Hepatocyte (in vitro differentiated cells): ENCODE measurements at regions not wholly inside any gene's neighbourhood (a gene's known extent, or its start where the extent isn't known, plus 50 kb on each side); places are given as distances from the start of the nearest gene placed in this dataset.

Experiments
- DNase-seq: peaks from one replicate; pipeline ENCODE4 v3.0.0-alpha.2; 2016; ENCODE audit warnings: low spot score
- H2AFZ ChIP-seq: fragments of 200-600 bp; sonication (generic); 2 replicates; pipeline ENCODE4 v1.6.0; 2016; ENCODE audit warnings: antibody characterized with exemption, mild to moderate bottlenecking
- H3K27ac ChIP-seq: fragments of 200-600 bp; sonication (generic); 2 replicates; pipeline ENCODE4 v1.5.1; 2016; ENCODE audit warnings: mild to moderate bottlenecking
- H3K27me3 ChIP-seq: fragments of 200-600 bp; sonication (generic); 2 replicates; pipeline ENCODE4 v1.6.1; 2016
- H3K36me3 ChIP-seq: fragments of 200-600 bp; sonication (generic); replicated peaks from 2 replicates; pipeline ENCODE4 v1.5.1; 2016; ENCODE audit warnings: low read depth; ENCODE audit not compliant: insufficient read depth
- H3K4me1 ChIP-seq: fragments of 200-600 bp; sonication (generic); 2 replicates; pipeline ENCODE4 v1.5.1; 2016; ENCODE audit warnings: mild to moderate bottlenecking, moderate library complexity; ENCODE audit not compliant: insufficient read depth
- H3K4me2 ChIP-seq: fragments of 200-600 bp; sonication (generic); 2 replicates; pipeline ENCODE4 v1.6.0; 2016
- H3K4me3 ChIP-seq: fragments of 200-600 bp; sonication (generic); 2 replicates; pipeline ENCODE4 v1.5.1; 2016; ENCODE audit warnings: mild to moderate bottlenecking
- H3K79me2 ChIP-seq: fragments of 200-600 bp; sonication (generic); 2 replicates; pipeline ENCODE4 v1.6.0; 2017; ENCODE audit warnings: mild to moderate bottlenecking
- H3K9me2 ChIP-seq: fragments of 200-600 bp; sonication (generic); replicated peaks from 2 replicates; pipeline ENCODE4 v1.6.0; 2017; ENCODE audit warnings: mild to moderate bottlenecking; ENCODE audit not compliant: insufficient read depth
- H3K9me3 ChIP-seq: fragments of 200-600 bp; sonication (generic); 2 replicates; pipeline ENCODE4 v1.5.1; 2016; ENCODE audit warnings: low read depth, mild to moderate bottlenecking
- H4K20me1 ChIP-seq: fragments of 200-600 bp; sonication (generic); 2 replicates; pipeline ENCODE4 v1.6.0; 2016; ENCODE audit warnings: mild to moderate bottlenecking; ENCODE audit not compliant: insufficient read depth, poor library complexity, severe bottlenecking
- CTCF ChIP-seq: fragments of 200-600 bp; sonication (generic); IDR thresholded peaks from 2 replicates; pipeline ENCODE4 v1.5.1; 2016; ENCODE audit warnings: antibody characterized with exemption, mild to moderate bottlenecking; ENCODE audit not compliant: poor library complexity
- EZH2 ChIP-seq: fragments of 200-600 bp; sonication (generic); IDR thresholded peaks from 2 replicates; pipeline ENCODE4 v1.6.1; 2016; ENCODE audit warnings: antibody characterized with exemption, mild to moderate bottlenecking, borderline replicate concordance
- EZH2phosphoT487 ChIP-seq: fragments of 200-600 bp; sonication (generic); IDR thresholded peaks from one replicate; pipeline ENCODE4 v1.6.1; 2018; ENCODE audit warnings: antibody characterized with exemption, mild to moderate bottlenecking, low read depth, moderate library complexity; ENCODE audit not compliant: unreplicated experiment, severe bottlenecking
- WGBS: methylation state at CpG from one replicate; pipeline ENCODE4 v1.1.6; 2016; ENCODE audit warnings: low lambda C conversion rate; ENCODE audit errors: missing lambda C conversion rate; 5-methylcytosine and 5-hydroxymethylcytosine counted together

GRCh38 chr5:93327605-93328004 lies 253.4 kb downstream of the NR2F1-AS1 start:
- 93% methylated on average over 1 of the region's 1 CpG for WGBS
- no peak overlapping the region for H2AFZ ChIP-seq
- no peak overlapping the region for H3K4me3 ChIP-seq
- no peak overlapping the region for H3K4me2 ChIP-seq
- no peaks in the 10 kb centered on the region for H3K27me3 ChIP-seq
- no peak for DNase-seq
- no peaks in the 10 kb centered on the region for H3K79me2 ChIP-seq
- H3K4me1 ChIP-seq, result no peaks in the 10 kb centered on the region
- no peaks in the 10 kb centered on the region for H3K9me2 ChIP-seq
- no peaks in the 10 kb centered on the region for H4K20me1 ChIP-seq
- no peaks in the 10 kb centered on the region for H3K36me3 ChIP-seq
- H3K27ac ChIP-seq, result no peak overlapping the region
- H3K9me3 ChIP-seq, result no peaks in the 10 kb centered on the region
- TF ChIP-seq EZH2phosphoT487, result no peak
- no peak for TF ChIP-seq CTCF
- no peak for TF ChIP-seq EZH2

- no peak overlapping the region for H3K27ac ChIP-seq
- H4K20me1 ChIP-seq, result no peaks in the 10 kb centered on the region
- no peaks in the 10 kb centered on the region for H3K9me2 ChIP-seq
- H3K4me1 ChIP-seq, result no peaks in the 10 kb centered on the region
- no peak for DNase-seq
- no peak overlapping the region for H3K4me3 ChIP-seq
- H2AFZ ChIP-seq, result no peak overlapping the region
- no peaks in the 10 kb centered on the region for H3K27me3 ChIP-seq
- H3K9me3 ChIP-seq, result no peaks in the 10 kb centered on the region
- no peaks in the 10 kb centered on the region for H3K79me2 ChIP-seq
- TF ChIP-seq EZH2phosphoT487, result no peak
- TF ChIP-seq CTCF, result no peak
- TF ChIP-seq EZH2, result no peak
- no peak overlapping the region for H3K4me2 ChIP-seq
- no peaks in the 10 kb centered on the region for H3K36me3 ChIP-seq
- 95% methylated on average over 9 of the region's 9 CpGs for WGBS
Measured at GRCh38 chr5:93325946-93326345, 255.1 kb downstream of the NR2F1-AS1 start.

DNA sequence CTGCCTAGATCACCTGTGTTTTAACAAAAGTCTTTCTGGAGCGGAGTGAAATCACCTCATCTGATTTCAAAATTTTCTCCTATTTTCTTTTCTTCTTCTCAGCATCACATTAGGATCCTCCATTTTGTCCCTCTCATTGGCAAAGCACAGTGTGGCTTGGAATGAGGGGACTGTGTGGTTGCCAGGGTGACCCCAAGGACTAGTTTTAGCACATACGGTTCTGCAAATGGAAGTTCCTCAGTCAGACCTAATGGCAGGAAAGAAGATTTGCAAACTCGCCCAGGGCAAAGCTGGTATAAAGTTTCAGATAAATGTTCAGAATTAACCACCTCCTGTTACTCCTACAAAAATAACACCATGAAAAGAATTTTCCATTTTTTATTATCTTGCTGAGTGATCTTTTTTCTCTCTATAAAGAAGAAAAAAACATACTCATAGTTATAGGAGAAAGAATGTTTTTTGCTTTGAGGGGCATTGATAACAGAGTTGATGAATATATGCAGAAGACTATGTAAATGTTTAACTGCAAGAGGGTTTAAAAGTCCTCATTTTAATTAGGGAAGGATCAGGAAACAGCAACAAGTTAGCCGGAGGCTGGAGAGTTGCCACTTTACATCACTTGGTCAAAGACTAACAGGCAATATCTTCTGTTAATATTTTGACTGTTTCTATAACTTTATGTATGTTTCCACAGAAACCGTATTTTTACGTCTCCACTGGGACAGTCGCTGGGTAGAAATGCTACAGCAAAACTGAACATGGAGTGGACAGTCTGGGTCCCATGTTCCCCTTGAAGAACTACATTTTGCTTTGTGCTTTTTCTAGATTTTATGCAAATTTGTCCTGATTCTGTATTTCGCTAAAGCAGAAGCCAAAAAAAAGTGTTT lies 257.8 kb downstream of the NR2F1-AS1 start:
- H3K4me1 ChIP-seq, result no peaks in the 10 kb centered on the region
- TF ChIP-seq EZH2, result no peak
- TF ChIP-seq EZH2phosphoT487, result no peak
- TF ChIP-seq CTCF, result no peak
- WGBS, result 74% methylated on average over 8 of the region's 8 CpGs

More for the DNA sequence above, 257.8 kb downstream of the NR2F1-AS1 start:
- H4K20me1 ChIP-seq, result no peaks in the 10 kb centered on the region
- H3K9me2 ChIP-seq, result no peaks in the 10 kb centered on the region
- H2AFZ ChIP-seq, result no peak overlapping the region
- H3K4me2 ChIP-seq, result no peak overlapping the region
- H3K79me2 ChIP-seq, result no peaks in the 10 kb centered on the region
- DNase-seq, result no peak
- no peak overlapping the region for H3K4me3 ChIP-seq
- H3K27me3 ChIP-seq, result no peaks in the 10 kb centered on the region
- no peaks in the 10 kb centered on the region for H3K36me3 ChIP-seq
- H3K9me3 ChIP-seq, result no peaks in the 10 kb centered on the region
- no peak overlapping the region for H3K27ac ChIP-seq
